ENCODE measurements at regions not wholly inside any gene's neighbourhood (a gene's known extent, or its start where the extent isn't known, plus 50 kb on each side); places are given as distances from the start of the nearest gene placed in this dataset.

DNA sequence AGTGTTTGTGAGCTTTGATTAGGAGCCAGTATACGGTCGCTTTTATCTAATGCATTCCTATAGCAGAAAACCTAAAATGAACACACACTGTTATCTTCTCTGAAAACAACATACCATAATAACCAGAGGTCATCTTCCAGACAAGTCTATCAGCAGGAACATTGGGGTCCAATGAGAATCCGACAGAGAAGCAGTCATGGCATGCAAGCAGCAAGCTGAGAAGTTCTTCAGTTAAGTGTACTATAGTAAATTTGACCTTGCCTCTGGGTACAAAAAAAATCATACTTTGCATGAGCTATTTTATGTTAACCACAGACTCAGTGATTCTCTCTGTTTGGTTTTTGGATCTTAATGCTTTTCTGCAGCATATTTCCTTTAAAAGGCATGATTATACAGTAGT is 1505.1 kb downstream of the PCDH9 start:
- POLR2A ChIA-PET: no interaction called here
- 67% methylated on average over 3 of the region's 3 CpGs for WGBS (ENCODE audit: insufficient coverage, insufficient replicate concordance, low lambda C conversion rate, missing lambda C conversion rate)
- no peak for FAIRE-seq
- no peaks in the 10 kb centered on the region for H3K4me1 ChIP-seq (ENCODE audit: control insufficient read depth, insufficient read depth, low read length)
- no peak overlapping the region for H3K4me2 ChIP-seq (ENCODE audit: control insufficient read depth, insufficient read depth)
- in situ Hi-C loops (cut with MboI) (no loop called here), intact Hi-C loops (cut with micrococcal nuclease; ENCODE audit: unreplicated experiment) (no loop called here)
- RAD21 ChIA-PET (ENCODE audit: unreplicated experiment): no interaction called here
- no peak overlapping the region for H3K27ac ChIP-seq (ENCODE audit: control insufficient read depth, insufficient read depth)
- no peak overlapping the region for H2AFZ ChIP-seq (ENCODE audit: control insufficient read depth, low read depth, low read length)
- no peaks in the 10 kb centered on the region for H3K9me3 ChIP-seq (replicated peaks; ENCODE audit: control insufficient read depth, insufficient read depth, low read length)
- no peak overlapping the region for H3K9ac ChIP-seq (ENCODE audit: control insufficient read depth, insufficient read depth, low read length)
- TF ChIP-seq MYB (IDR thresholded peaks at IDR 0.05; ENCODE audit: borderline replicate concordance, low read depth, low read length) (no peak), SRF (IDR thresholded peaks at IDR 0.05; ENCODE audit: low read depth in 2 of 2, low read length in 2 of 2) (no peak), MAX (IDR thresholded peaks at IDR 0.05; ENCODE audit: low read depth, low read length) (no peak), IRF3 (IDR thresholded peaks at IDR 0.05) (no peak), ZNF217 (IDR thresholded peaks at IDR 0.05) (no peak), RAD21 (IDR thresholded peaks at IDR 0.05; ENCODE audit: insufficient read depth, low read depth, low read length) (no peak), TAF1 (IDR thresholded peaks at IDR 0.05; ENCODE audit: borderline replicate concordance, low read depth, low read length) (no peak), ASH2L (IDR thresholded peaks at IDR 0.05; ENCODE audit: borderline replicate concordance, low read depth) (no peak), BCL11A (IDR thresholded peaks at IDR 0.05; ENCODE audit: low read depth, low read length) (no peak), MTA3 (IDR thresholded peaks at IDR 0.05; ENCODE audit: borderline replicate concordance, low read length) (no peak), E2F4 (IDR thresholded peaks at IDR 0.05; ENCODE audit: low read depth, low read length) (no peak), STAT1 (conservative IDR thresholded peaks at IDR 0.05) (no peak), MLLT1 (IDR thresholded peaks at IDR 0.05) (no peak), NRF1 (conservative IDR thresholded peaks at IDR 0.05; ENCODE audit: low read depth, low read length) (no peak), TCF7 (IDR thresholded peaks at IDR 0.05; ENCODE audit: borderline replicate concordance) (no peak), SMAD1 (IDR thresholded peaks at IDR 0.05; ENCODE audit: low read depth, partially characterized antibody) (no peak), PML (IDR thresholded peaks at IDR 0.05; ENCODE audit: low read length) (no peak), SREBF1 (IDR thresholded peaks at IDR 0.05; ENCODE audit: low read length) (no peak)
- TF ChIP-seq, protein P1, sequence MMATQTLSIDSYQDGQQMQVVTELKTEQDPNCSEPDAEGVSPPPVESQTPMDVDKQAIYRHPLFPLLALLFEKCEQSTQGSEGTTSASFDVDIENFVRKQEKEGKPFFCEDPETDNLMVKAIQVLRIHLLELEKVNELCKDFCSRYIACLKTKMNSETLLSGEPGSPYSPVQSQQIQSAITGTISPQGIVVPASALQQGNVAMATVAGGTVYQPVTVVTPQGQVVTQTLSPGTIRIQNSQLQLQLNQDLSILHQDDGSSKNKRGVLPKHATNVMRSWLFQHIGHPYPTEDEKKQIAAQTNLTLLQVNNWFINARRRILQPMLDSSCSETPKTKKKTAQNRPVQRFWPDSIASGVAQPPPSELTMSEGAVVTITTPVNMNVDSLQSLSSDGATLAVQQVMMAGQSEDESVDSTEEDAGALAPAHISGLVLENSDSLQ (IDR thresholded peaks at IDR 0.05): no peak
- no TSS peak for BruUV-seq (replicated peaks)
- H3K36me3 ChIP-seq (ENCODE audit: control insufficient read depth in 2 of 2, insufficient read depth in 2 of 2, low read length in 1 of 2): no peaks in the 10 kb centered on the region
- H3K4me3 ChIP-seq: no peak overlapping the region
- no peak for DNase-seq (ENCODE audit: low read depth, low spot score)
- SMC1A ChIA-PET (ENCODE audit: uncharacterized antibody, unreplicated experiment): no interaction called here
- no peaks in the 10 kb centered on the region for H3K27me3 ChIP-seq (replicated peaks in 1 of 2; ENCODE audit: control insufficient read depth in 2 of 2, insufficient read depth in 2 of 2, low read length in 1 of 2)
- no peak for ATAC-seq
- CTCF ChIA-PET: no interaction called here
- H3K79me2 ChIP-seq (ENCODE audit: control insufficient read depth, insufficient read depth, low read length): no peaks in the 10 kb centered on the region
- H4K20me1 ChIP-seq (ENCODE audit: control insufficient read depth, insufficient read depth): no peaks in the 10 kb centered on the region
